ENCODE measurements at regions not wholly inside any gene's neighbourhood (a gene's known extent, or its start where the extent isn't known, plus 50 kb on each side); places are given as distances from the start of the nearest gene placed in this dataset.

DNA sequence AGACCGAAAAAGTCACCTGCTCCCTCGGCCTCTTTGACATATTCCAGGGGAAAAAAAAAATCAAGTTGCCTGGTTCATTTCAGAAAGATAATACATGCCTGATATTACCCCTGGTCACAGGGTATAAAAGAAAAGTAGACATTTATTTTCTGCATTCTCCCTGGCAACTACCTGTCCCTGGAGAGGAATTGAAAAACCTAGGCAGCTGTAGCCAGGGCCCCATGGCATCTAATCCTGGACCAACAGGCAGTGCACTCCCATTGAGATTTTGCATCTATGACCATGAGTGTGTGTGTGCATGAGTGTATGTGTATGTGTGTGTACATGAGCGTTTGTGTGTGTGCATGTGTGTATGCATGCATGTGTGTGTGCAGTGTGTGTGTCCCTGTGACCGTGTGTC is 338.2 kb upstream of the PFKP start:
- DNase-seq (no peak), ATAC-seq (ENCODE audit: poor library complexity) (no peak)

DNA sequence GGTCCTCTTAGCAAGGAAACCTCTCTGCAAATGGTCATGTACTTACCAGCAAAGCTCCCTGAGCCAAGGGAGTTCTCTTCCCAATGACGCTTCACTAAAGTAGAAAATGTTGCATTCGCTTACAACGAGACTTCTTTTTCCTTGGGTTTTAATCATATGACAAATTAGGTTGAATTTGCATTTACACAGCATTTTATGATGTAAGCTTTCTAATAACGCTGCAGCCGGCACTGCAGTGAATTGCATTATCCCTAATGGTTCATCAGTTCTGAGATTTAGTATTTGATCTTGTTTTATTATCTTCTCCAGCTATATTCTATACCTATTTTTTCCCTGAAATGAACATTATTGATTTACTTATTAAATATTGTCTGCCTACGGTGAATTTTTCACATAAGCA is 339.3 kb upstream of the PFKP start:
- no peak for ATAC-seq (ENCODE audit: poor library complexity)
- no peak for DNase-seq
- intact Hi-C loops (cut with DNase I), result no loop called here

More for the DNA sequence above, 338.2 kb upstream of the PFKP start:
- intact Hi-C loops (cut with DNase I), result no loop called here

DNA sequence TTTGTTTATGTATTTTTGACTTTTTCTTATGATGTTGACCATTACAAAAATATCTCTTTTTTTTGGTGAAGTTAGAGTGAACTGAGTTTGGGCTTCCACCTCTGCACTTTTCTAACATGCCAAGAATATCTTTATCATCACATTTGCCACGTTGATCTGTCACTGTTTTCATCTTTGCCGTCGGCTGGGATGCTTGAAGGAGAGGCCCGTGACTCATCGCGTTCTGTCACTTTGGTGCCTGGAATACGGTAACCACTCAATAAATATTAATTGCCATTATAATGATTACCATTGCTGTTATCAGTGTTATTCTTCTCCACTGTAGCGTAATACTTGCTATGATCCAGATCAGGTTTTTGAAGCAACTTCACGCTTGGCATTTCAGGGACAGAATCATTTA is 350.8 kb upstream of the PFKP start:
- ATAC-seq (ENCODE audit: poor library complexity), result no peak
- DNase-seq, result no peak
- intact Hi-C loops (cut with DNase I), result no loop called here

DNA sequence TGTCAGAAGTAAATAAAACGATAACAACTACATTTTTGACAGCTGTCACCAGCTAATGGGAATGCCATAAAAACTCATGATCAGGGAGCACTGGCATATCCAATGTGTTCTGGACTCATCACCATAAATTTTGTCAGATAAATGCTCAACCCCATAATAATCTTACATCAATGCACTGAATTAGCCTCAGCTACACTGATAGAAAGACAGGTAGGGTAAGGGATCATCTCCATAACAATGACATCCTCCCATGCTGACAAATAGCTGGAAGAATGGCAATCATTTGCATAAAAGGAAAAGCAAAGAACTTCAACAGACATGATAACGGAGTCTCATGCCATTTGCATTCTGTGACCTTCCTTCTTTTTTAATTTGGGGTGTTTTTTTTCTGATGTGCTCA is 352.8 kb upstream of the PFKP start:
- DNase-seq (no peak), ATAC-seq (ENCODE audit: poor library complexity) (no peak)
- intact Hi-C loops (cut with DNase I), result no loop called here

DNA sequence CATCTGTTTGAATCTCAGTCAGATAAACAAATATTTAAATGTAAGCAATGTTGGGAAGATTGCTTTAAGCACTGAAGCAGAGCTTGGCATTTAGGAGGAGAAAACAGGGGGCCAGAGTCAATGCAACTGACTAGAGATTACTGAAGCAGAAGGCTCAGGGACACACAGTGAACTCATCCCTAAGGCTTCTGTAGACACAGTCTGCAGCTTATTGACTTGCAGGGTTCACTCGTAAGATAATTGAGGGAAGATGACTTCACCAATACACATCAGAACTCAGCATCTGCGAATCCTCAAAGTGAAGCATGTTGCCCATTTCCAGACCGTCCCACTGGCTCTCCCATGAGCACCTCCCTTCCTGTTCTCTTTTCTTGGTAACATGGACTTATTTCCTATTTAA is 363.4 kb upstream of the PFKP start:
- intact Hi-C loops (cut with DNase I), result no loop called here
- ATAC-seq (ENCODE audit: poor library complexity), result no peak
- DNase-seq, result no peak

DNA sequence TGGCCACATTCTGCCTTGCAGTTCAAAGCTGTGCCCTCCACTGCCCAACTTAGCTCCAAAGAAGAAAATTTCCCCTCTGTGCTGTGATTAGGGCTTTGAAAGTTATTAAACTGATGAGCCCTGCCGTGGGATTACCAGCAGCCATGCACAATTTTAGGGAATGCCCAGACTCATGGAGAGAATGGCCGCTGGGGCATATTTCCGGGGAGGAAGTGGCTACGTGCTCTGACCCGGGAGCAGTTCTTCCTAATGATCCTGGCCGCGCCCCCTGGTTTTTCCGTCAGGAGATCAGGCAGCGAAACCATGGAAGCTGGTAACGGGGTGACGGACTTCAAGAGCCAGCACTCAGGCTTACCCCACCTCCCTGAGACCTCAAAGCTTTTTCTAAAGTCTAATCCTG is 365.5 kb upstream of the PFKP start:
- ATAC-seq (ENCODE audit: poor library complexity) (no peak), DNase-seq (no peak)
- intact Hi-C loops (cut with DNase I), result no loop called here

DNA sequence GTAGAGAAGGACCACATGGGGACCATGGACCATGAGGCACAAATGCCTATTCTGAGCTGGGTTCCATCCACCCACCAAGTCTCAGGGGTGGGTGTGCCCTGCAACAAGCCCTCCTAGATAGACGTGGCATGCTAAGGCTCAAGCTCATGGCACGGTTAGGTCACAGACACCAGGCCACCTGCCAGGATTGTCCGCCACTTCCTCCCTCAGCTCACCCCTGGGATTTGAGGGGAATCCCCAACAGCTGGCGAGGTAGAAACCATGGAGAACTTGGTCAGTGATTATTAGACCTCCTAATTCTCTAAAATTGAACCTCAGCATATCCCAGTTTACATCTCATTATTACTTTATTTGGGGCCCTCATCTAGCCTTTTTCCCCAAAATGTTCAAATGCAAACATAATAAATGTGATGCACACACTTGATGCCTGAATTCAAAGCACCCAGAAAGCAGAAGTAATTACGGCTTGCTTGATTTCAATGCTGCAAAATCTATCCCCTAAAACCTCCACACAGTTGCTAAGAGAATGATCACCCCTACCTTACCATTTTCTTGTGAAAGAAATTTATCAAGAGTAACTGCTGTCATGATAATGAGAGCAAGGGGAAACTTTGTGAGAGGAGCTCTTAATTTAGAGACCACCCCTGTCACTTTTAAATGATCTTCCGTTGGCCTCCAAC is 366.6 kb upstream of the PFKP start:
- ATAC-seq (ENCODE audit: poor library complexity), result no peak
- intact Hi-C loops (cut with DNase I), result no loop called here

DNA sequence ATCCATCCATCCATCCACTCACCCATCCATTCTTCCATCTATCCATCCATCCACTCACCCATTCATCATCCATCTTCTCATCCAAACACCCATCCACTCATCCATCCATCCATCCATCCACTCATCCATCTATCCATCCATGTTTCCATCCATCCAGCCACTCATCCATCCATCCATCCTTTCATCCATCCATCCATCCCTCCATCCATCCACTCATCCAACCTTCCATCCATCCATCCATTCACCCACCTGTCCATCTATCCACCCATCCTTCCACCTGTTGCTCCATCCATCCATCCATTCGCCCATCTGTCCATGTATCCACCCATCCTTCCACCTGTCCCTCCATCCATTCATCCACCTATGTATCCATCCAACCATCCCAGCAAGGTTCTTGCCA is 378.4 kb upstream of the PFKP start:
- ATAC-seq (ENCODE audit: poor library complexity) (no peak), DNase-seq (no peak)
- intact Hi-C loops (cut with DNase I), result no loop called here

More for the DNA sequence above, 366.6 kb upstream of the PFKP start:
- DNase-seq, result no peak

DNA sequence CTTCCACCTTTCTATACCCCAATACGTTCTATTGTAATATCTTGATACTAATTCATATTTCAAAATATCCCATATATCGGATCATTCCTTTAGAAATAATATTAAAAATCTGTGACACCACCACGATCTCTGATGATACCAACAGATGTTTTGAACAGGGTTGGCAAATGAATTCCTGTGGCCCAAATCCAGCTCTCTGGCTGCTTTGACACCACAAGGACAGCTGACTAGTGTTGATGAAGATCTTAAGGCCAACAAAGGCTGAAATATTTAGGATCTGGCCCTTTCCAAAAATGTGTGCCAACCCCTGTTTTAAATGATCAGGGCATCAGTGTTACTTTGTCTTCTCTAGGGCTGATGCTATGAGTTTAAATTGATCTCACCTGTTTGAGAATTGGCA is 380.7 kb upstream of the PFKP start:
- DNase-seq, result no peak
- ATAC-seq (ENCODE audit: poor library complexity), result no peak
- intact Hi-C loops (cut with DNase I), result no loop called here

DNA sequence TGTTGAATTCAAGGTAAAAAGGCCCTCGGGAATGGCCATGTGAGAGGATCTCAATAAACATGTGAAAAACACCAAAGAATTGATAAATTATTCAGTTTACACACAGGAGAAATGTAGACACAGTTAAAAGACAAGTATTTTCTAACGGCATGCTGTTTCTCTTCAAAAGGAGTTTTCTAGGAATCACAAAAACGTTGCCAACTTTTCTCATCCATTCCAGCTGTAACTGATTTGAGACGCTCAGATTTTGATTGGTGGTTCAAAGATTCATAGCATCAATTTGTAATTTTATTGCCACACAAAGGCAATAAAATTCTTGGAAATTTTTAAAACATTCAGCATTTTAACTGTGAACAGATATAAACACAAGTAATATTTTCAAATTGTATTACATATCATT is 384.9 kb upstream of the PFKP start:
- intact Hi-C loops (cut with DNase I), result no loop called here
- DNase-seq (no peak), ATAC-seq (ENCODE audit: poor library complexity) (no peak)

DNA sequence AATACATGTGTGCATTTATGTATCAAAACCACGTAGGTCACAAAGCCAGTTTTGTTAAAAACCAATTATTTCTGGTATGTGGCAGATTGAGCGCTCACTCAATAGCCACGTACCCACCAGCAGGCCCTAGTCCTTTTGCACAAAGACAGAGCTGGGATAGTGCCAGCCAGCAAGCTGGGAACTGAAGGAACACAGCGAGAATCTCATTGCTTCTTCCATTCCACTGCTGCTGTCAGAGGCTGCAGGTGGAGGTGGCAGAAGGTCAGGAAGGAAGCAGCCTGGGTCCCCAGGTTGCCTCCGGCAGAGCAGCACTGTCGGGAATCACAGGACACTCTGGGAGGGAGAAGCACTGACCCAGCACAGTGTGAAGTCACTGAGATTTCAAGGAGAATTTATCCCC is 385.5 kb upstream of the PFKP start:
- intact Hi-C loops (cut with DNase I), result no loop called here
- DNase-seq (no peak), ATAC-seq (ENCODE audit: poor library complexity) (no peak)

DNA sequence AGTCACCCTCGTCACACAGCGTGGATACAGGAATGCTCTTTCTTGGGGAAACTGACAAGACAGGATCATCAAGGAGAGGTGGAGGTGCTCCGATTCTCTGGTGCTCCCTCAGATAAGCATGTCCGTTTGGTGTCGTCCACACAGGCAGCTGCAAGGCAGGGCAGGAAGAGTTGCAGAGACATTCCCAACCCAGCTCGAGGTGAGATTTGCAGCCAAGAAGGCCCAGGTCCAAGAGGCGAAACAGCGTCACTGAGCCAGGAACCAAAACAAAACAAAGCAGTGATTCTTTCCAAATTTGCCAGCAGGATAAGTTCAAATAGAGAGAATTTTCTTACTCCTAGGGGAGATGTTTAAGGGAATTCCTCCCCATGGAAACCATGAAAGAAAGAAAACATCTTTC is 386.5 kb upstream of the PFKP start:
- ATAC-seq (ENCODE audit: poor library complexity) (no peak), DNase-seq (no peak)
- intact Hi-C loops (cut with DNase I), result no loop called here

DNA sequence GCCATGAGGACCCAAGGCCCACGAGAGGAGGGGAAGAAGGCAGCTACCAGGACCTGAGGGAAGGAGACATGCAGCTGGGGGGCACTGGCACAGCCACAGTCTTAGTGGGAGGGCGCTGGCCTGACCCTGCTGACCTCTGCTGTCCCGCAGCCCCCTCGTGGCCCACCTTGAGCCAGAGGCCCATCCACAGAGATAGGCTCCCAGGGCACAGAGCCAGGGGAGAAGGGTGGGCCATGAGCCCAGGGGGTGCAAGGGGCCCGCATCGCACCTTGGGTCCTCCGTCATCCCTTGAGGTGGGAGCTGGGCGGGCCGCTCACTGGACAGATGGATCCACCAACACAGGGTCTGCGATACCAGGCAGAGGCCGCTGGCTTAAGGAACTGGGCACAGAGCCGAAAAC is 387.7 kb upstream of the PFKP start:
- intact Hi-C loops (cut with DNase I), result no loop called here
- DNase-seq (no peak), ATAC-seq (ENCODE audit: poor library complexity) (no peak)

DNA sequence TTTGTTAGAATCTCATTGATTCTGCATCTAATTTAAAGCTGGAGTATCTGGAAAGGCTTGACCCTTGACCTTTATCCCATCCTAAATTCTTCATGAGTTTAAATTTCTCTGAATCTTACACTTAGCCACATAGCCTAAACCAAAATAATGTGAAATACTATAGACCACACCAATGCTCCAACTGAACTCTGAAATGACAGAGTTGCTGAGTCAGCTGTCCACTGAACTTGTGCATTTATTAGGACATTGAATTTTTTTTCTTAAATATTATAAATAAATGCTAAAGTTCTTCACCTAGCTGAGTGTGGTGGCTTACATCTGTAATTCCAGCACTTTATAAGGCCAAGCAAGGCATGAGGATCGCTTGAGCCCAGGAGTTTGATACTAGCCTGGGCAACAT is 390.9 kb upstream of the PFKP start:
- intact Hi-C loops (cut with DNase I), result no loop called here
- DNase-seq, result no peak
- ATAC-seq (ENCODE audit: poor library complexity), result no peak

DNA sequence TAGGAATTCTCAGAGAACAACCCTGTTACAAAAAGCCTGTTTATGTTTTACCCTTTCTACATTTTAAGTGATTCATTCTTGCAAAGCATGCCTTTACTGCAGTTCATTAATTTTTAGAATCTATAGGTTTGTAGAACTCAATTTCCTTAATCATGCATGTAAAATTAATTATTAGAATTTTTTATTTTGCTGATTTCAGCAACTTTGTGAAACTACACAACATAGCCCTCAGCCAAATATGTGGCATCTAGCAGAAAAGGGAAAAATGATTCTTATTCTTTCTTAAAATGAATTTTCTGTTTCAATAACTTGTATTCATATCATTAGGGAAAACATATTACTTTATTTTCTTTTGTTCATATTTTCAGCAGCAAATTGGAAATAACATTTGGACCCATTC is 392.9 kb upstream of the PFKP start:
- DNase-seq, result no peak
- intact Hi-C loops (cut with DNase I), result no loop called here
- ATAC-seq (ENCODE audit: poor library complexity), result no peak

DNA sequence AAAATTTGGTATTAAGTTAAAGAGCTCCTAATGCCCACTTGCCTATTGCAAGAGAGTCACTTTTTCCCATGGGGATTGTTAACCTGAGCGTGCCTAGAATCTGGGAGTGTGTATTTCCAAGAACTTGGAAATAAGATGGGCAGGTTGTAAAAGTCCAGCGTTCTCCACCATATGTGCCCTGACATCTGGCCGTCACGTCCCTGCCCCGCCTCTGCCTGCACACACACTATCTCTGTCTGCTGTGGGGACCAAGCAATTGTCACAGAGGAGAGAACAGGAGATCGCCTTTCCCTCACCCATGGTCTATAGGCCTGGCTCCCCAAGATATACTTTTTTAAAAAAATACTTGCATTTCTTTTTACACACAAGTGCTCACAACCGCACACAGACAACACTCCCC is 396.5 kb upstream of the PFKP start:
- DNase-seq, result no peak
- intact Hi-C loops (cut with DNase I), result no loop called here
- ATAC-seq (ENCODE audit: poor library complexity), result no peak

DNA sequence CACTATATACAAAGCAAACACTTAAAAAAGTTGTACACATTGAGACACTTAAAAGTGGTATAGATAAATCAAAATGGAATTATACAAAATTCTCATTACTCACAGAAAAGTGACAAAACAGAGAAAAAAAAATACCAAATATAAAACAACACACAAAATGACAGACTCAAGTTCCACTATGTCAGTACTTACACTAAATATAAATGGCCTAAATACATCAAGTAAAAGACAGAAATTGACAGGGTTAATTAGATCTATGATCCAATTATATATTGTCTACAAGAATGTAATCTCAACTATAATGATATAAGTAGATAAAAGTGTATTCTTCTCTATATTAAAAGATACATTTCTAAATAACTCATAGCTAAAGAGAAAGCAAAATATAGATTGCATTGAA is 401.6 kb upstream of the PFKP start:
- DNase-seq (no peak), ATAC-seq (ENCODE audit: poor library complexity) (no peak)
- intact Hi-C loops (cut with DNase I), result no loop called here

DNA sequence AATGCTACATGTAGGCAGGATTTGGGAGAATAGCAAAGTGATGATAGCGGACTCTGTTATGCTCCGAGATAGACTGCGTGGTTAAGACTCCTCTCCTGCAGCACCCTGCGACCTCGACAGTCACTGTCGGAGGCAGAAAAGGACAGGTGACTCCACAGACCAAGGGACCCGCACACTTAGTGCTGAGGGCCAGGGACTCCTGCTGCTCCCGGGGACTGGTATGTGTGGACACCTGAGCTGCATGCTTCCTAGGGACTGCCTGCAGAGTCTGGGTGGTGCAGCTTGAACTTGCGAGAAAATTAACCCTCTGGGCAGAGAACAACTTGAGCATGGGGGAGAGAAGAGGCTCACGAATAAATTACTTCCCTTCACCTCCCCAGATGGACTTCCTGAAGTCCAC is 407.1 kb upstream of the PFKP start:
- intact Hi-C loops (cut with DNase I), result no loop called here
- no peak for DNase-seq
- ATAC-seq (ENCODE audit: poor library complexity), result no peak

DNA sequence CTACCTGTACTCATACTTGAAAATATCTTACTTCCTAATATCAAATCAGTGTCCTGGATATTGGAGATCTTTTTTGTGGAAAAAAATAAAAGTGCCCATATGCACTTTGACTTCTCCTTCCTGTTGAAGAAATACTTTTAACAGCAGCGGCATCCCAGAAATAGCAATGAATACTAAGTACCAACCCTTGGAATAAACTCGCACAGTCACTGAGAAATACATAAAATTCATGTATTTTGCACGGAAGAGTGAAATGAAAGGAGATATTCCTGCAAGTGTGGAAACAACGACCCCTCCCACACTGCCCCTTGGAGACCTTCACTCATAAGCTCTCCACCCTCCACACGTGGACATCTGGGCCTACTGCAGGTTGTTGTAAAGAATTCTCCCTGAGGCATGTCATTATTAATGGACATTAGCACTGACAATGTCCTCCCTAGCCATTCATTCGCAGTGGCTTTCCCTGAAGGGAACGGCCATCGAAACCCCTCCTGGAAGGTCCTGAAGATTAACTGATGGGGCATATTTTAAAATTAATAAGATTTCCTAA is 407.6 kb upstream of the PFKP start:
- DNase-seq, result no peak
- no peak for ATAC-seq (ENCODE audit: poor library complexity)
- intact Hi-C loops (cut with DNase I), result no loop called here

DNA sequence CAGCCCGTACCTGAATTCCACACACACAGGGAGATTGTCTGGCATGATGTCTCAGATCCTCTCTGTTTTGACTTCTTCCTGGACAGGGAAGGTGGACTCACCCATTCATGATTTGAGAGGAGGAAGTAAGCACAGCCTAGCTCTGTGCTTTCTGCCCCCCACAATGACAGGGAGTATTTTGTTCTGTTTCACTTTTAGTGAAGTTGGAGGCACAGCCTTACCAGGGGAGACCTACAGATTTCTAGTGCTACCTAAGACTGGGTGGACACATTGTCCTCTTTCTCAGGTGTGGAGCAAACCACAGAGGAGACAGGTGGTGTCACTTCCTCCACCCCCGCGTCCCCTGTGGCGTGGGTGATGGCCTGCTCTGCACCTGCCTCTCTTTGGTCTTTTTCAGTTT is 408.6 kb upstream of the PFKP start:
- no peak for DNase-seq
- intact Hi-C loops (cut with DNase I), result no loop called here
- ATAC-seq (ENCODE audit: poor library complexity), result no peak

DNA sequence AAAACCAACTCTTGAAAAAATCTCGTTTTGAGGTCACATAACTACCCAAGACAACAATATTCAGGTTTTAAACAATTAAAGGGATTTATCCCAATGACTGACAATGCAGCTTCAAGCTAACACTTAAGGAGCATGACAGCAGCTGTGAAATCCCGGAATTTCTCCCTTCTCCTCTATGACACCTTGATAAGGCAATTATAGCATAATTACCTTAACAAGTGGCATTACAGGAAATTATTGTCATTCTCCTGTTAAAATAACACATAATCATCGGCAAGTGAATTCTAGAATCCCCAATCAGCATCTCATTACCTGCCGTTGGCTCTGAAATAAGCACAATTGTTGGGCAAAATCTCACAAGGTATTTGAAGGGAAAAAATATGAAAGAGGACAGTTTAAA is 417.0 kb upstream of the PFKP start:
- DNase-seq (no peak), ATAC-seq (ENCODE audit: poor library complexity) (no peak)
- intact Hi-C loops (cut with DNase I), result no loop called here
